ENCODE measurements at regions not wholly inside any gene's neighbourhood (a gene's known extent, or its start where the extent isn't known, plus 50 kb on each side); places are given as distances from the start of the nearest gene placed in this dataset.

DNA sequence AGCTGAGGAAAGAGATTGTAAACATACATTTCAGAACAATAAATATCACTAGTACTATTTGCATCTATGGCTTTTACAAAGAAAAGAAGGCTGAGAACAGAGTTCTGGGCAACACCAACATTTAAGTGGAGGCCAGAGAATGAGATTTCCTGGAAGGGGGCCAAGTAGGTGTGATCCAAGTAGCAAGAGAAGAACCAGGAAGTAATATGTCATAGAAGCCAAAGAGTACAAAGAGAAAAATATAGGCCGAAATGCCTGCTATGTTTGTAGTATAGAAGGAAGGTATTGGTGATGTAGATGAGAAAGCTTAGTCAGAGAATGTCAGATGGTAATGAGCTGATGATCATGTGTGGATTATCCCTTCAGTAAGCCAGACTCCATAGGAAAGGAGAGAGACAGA, 94.5 kb downstream of the PERP start:
- H3K27me3 Mint-ChIP-seq = no peaks in the 10 kb centered on the region
- TF ChIP-seq, protein P1, sequence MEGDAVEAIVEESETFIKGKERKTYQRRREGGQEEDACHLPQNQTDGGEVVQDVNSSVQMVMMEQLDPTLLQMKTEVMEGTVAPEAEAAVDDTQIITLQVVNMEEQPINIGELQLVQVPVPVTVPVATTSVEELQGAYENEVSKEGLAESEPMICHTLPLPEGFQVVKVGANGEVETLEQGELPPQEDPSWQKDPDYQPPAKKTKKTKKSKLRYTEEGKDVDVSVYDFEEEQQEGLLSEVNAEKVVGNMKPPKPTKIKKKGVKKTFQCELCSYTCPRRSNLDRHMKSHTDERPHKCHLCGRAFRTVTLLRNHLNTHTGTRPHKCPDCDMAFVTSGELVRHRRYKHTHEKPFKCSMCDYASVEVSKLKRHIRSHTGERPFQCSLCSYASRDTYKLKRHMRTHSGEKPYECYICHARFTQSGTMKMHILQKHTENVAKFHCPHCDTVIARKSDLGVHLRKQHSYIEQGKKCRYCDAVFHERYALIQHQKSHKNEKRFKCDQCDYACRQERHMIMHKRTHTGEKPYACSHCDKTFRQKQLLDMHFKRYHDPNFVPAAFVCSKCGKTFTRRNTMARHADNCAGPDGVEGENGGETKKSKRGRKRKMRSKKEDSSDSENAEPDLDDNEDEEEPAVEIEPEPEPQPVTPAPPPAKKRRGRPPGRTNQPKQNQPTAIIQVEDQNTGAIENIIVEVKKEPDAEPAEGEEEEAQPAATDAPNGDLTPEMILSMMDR (IDR thresholded peaks at IDR 0.05; ENCODE audit: unreplicated experiment) = no peak
- H3K36me3 Mint-ChIP-seq (ENCODE audit: insufficient read depth) = no peaks in the 10 kb centered on the region
- no peak overlapping the region for H3K4me3 Mint-ChIP-seq (ENCODE audit: low read depth)
- no peaks in the 10 kb centered on the region for H3K9me3 Mint-ChIP-seq (ENCODE audit: low read depth)
- H3K4me1 Mint-ChIP-seq (ENCODE audit: low read depth) = peaks cover 6% of the 10 kb centered on the region
- DNase-seq (ENCODE audit: low spot score, unreplicated experiment) = no peak
- no peak overlapping the region for H3K27ac Mint-ChIP-seq

DNA sequence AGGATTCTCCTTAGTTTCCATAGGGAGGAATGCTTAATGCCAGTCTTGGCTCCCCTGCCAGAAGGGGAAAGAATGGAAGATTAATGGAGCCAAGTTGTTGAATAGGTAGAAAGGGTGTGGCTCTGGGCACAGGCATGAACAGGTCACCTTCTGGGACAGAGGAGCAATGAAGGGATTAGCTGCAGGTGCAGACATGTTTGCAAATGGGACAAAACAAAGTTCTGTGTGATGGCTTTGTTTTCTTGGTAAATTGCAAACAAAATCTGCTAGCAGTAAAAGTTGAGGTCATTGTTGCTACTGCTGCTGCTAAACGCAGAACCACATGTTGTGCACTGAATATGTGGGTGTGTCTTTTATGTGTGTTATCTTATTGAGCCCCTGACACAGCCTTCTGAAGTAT, 93.3 kb downstream of the PERP start:
- no peak overlapping the region for H3K27ac Mint-ChIP-seq
- H3K36me3 Mint-ChIP-seq (ENCODE audit: insufficient read depth) = no peaks in the 10 kb centered on the region
- no peaks in the 10 kb centered on the region for H3K27me3 Mint-ChIP-seq
- H3K4me1 Mint-ChIP-seq (ENCODE audit: low read depth) = peaks cover 3% of the 10 kb centered on the region
- H3K4me3 Mint-ChIP-seq (ENCODE audit: low read depth) = no peak overlapping the region
- TF ChIP-seq, protein P1 (IDR thresholded peaks at IDR 0.05; ENCODE audit: unreplicated experiment) = no peak
- H3K9me3 Mint-ChIP-seq (ENCODE audit: low read depth) = no peaks in the 10 kb centered on the region
- no peak for DNase-seq (ENCODE audit: low spot score, unreplicated experiment)

DNA sequence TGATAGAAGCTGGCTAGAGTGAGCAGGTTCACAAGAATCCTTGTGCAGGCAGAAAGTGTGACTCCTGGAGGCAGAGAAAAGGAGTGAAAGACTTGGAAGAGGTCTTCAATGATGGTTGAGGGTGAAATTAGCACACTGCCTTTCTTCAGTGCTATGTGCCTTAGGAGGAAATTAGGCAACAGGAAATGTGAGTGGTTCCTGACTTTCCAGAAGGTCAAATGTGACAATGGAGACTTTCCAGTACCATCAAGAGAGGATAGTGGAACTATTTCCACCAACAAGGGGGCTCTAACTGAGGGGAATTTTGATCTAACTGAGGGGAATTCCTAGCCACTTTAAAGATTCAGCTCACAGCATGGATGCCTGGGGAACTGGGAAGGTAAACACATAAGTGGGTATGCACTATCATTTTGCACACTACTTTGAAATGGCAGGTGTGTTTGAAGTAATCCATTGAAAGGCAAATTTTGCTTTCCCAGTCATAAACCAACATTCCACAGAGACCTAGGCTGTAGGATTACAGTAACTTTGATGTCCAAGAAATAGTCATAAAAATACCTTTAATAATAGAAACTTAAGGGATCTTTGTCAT, 90.0 kb downstream of the PERP start:
- Mint-ChIP-seq H3K27me3 (no peaks in the 10 kb centered on the region), H3K36me3 (ENCODE audit: insufficient read depth) (peaks cover 2% of the 10 kb centered on the region), H3K4me3 (ENCODE audit: low read depth) (no peak overlapping the region), H3K9me3 (ENCODE audit: low read depth) (peaks cover 6% of the 10 kb centered on the region), H3K27ac (no peak overlapping the region), H3K4me1 (ENCODE audit: low read depth) (peaks cover 2% of the 10 kb centered on the region)
- TF ChIP-seq, protein P1 (IDR thresholded peaks at IDR 0.05; ENCODE audit: unreplicated experiment) = no peak
- DNase-seq (ENCODE audit: low spot score, unreplicated experiment) = no peak

DNA sequence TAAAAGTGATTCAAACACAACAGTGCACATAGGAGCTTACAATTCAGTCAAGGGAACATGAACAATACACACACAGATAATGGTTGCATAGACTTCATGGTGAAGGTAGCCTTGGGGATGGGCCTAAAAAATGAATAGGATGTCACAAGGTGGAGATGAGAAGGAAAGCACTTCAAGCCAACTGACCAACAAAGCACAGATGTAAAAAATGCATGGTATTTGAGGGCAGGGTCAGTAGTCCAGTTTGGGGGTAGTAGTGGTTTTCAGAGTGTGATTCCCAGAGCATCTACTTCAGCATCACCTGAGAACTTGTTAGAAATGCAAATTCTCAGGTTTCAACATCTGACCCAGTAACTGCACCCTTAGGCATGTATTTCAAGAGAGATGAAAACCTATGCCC, 88.9 kb downstream of the PERP start:
- peaks cover 6% of the 10 kb centered on the region for H3K9me3 Mint-ChIP-seq (ENCODE audit: low read depth)
- peaks cover 2% of the 10 kb centered on the region for H3K36me3 Mint-ChIP-seq (ENCODE audit: insufficient read depth)
- no peak for DNase-seq (ENCODE audit: low spot score, unreplicated experiment)
- H3K4me3 Mint-ChIP-seq (ENCODE audit: low read depth) = no peak overlapping the region
- H3K4me1 Mint-ChIP-seq (ENCODE audit: low read depth) = peaks cover 2% of the 10 kb centered on the region
- H3K27me3 Mint-ChIP-seq = no peaks in the 10 kb centered on the region
- H3K27ac Mint-ChIP-seq = no peak overlapping the region
- TF ChIP-seq, protein P1 (IDR thresholded peaks at IDR 0.05; ENCODE audit: unreplicated experiment) = no peak

DNA sequence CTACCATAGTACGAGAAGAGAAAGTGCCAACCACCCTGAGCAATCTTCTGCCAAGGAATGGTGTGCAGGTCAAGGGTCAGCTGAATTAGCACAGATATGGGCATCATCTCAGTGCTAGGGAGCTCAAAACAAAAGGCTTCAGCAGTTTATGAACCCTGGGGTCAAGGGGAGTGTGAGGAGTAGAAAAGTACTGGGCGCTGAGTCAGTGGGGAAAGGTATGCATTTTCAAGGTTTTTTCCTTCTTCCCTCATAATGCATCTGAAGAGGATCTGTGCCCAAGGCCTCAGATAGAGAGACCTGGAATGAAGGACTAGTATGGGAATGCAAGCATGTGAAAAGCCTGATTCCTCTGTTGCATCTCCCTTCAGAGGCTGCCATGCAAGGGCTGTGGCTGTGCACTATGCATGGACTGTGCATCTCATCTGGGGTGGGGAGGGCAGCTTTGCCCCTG, 81.7 kb downstream of the PERP start:
- Mint-ChIP-seq H3K9me3 (ENCODE audit: low read depth) (peaks cover 3% of the 10 kb centered on the region), H3K36me3 (ENCODE audit: insufficient read depth) (no peaks in the 10 kb centered on the region), H3K27me3 (no peaks in the 10 kb centered on the region), H3K27ac (no peak overlapping the region), H3K4me3 (ENCODE audit: low read depth) (no peak overlapping the region), H3K4me1 (ENCODE audit: low read depth) (peaks cover 4% of the 10 kb centered on the region)
- no peak for DNase-seq (ENCODE audit: low spot score, unreplicated experiment)
- TF ChIP-seq, protein P1 (IDR thresholded peaks at IDR 0.05; ENCODE audit: unreplicated experiment) = no peak

All from progenitor cell of endocrine pancreas (in vitro differentiated cells).